Type B pancreatic cell (in vitro differentiated cells): ENCODE measurements at regions not wholly inside any gene's neighbourhood (a gene's known extent, or its start where the extent isn't known, plus 50 kb on each side); places are given as distances from the start of the nearest gene placed in this dataset.

Experiments
- DNase-seq: peaks from one replicate; pipeline ENCODE4 v3.0.0; 2021; ENCODE audit warnings: mixed read lengths; ENCODE audit not compliant: unreplicated experiment; ENCODE audit errors: extremely low spot score
- H3K27ac Mint-ChIP-seq: 2 replicates; pipeline ENCODE4 v1.8.0; 2021; ENCODE audit warnings: mild to moderate bottlenecking, mixed read lengths
- H3K27me3 Mint-ChIP-seq: 2 replicates; pipeline ENCODE4 v1.8.0; 2021; ENCODE audit warnings: mixed read lengths
- H3K36me3 Mint-ChIP-seq: 2 replicates; pipeline ENCODE4 v1.8.0; 2021; ENCODE audit warnings: mixed read lengths
- H3K4me1 Mint-ChIP-seq: one replicate; pipeline ENCODE4 v1.8.0; 2021; ENCODE audit warnings: mixed read lengths; ENCODE audit not compliant: unreplicated experiment
- H3K4me3 Mint-ChIP-seq: 2 replicates; pipeline ENCODE4 v1.8.0; 2021; ENCODE audit warnings: mild to moderate bottlenecking, mixed read lengths
- H3K9me3 Mint-ChIP-seq: 2 replicates; pipeline ENCODE4 v1.8.0; 2021; ENCODE audit warnings: mixed read lengths
- TF ChIP-seq, protein P1 (sequence below): fragments of 200-600 bp; sonication (generic); conservative IDR thresholded peaks from 2 replicates; pipeline ENCODE4 v1.5.0; 2021; ENCODE audit warnings: antibody characterized with exemption, mild to moderate bottlenecking

DNA sequence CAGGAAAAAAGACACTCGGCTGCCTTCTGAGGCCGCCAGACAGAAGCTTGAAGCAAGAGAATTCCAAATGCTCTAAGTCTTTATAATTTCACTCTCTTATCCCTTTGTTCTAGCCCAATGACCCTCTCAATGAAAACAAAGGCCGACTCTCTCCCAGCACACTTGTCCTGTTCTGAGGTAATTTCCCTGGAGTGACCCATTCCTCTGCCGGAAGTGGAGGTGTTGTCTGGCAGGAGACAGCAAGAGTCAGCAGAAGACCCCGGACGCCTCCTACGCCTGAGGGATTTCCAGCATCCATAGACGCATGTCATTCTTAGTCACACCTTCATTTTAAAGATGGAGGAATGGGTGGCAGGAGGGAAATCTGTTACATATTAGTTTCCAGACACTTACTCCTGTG is 110.3 kb downstream of the SOD2 start:
- no peaks in the 10 kb centered on the region for H3K36me3 Mint-ChIP-seq
- H3K27me3 Mint-ChIP-seq = peaks cover 13% of the 10 kb centered on the region
- TF ChIP-seq, protein P1, sequence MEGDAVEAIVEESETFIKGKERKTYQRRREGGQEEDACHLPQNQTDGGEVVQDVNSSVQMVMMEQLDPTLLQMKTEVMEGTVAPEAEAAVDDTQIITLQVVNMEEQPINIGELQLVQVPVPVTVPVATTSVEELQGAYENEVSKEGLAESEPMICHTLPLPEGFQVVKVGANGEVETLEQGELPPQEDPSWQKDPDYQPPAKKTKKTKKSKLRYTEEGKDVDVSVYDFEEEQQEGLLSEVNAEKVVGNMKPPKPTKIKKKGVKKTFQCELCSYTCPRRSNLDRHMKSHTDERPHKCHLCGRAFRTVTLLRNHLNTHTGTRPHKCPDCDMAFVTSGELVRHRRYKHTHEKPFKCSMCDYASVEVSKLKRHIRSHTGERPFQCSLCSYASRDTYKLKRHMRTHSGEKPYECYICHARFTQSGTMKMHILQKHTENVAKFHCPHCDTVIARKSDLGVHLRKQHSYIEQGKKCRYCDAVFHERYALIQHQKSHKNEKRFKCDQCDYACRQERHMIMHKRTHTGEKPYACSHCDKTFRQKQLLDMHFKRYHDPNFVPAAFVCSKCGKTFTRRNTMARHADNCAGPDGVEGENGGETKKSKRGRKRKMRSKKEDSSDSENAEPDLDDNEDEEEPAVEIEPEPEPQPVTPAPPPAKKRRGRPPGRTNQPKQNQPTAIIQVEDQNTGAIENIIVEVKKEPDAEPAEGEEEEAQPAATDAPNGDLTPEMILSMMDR = no peak
- no peaks in the 10 kb centered on the region for H3K4me1 Mint-ChIP-seq
- no peak overlapping the region for H3K4me3 Mint-ChIP-seq
- DNase-seq = no peak
- peaks cover 4% of the 10 kb centered on the region for H3K9me3 Mint-ChIP-seq
- H3K27ac Mint-ChIP-seq = no peak overlapping the region

DNA sequence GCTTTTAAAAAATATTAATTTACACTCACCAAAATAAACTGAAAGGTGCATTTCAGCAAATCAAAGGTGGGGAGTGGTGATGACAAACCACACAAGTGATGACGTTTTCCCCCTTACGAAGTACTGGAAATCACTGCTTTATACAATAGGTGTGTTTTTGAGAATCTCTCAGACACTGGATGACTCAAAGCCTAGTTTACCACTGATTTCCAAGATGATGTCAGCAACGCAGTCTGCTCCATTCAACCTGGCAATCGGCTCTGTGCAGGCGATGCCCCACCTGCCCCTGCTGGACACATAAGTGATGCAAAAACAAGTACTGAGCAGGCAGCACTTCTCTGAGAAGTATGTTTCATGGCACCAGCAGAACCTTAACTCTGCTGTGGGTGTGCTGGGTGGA is 114.4 kb downstream of the SOD2 start:
- peaks cover 4% of the 10 kb centered on the region for H3K9me3 Mint-ChIP-seq
- no peak for DNase-seq
- H3K27me3 Mint-ChIP-seq = peaks cover 10% of the 10 kb centered on the region
- no peaks in the 10 kb centered on the region for H3K4me1 Mint-ChIP-seq
- no peak overlapping the region for H3K4me3 Mint-ChIP-seq
- no peaks in the 10 kb centered on the region for H3K36me3 Mint-ChIP-seq
- TF ChIP-seq, protein P1 = no peak
- H3K27ac Mint-ChIP-seq = no peak overlapping the region

DNA sequence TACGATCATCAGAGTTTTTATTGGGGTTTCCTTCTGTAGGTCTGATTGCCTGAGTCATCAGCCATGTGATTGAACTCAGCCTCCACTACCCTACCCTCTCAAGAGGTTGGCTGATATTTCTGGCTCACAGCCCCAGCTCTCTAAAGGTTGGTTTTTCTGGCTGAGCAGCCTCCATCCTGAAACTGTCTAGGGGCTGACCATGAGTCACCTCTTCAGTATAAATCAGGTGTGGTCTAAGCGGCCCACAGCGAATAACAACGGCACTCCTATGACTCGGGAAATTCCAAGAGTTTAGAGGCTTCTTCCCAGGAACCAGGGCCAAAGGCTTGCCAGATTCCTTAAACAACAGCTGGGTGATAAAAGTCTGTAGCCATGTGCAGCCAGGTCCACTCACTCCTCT is 115.5 kb downstream of the SOD2 start:
- no peaks in the 10 kb centered on the region for H3K36me3 Mint-ChIP-seq
- DNase-seq = no peak
- H3K4me1 Mint-ChIP-seq = no peaks in the 10 kb centered on the region
- no peak overlapping the region for H3K27ac Mint-ChIP-seq
- H3K27me3 Mint-ChIP-seq = peaks cover 7% of the 10 kb centered on the region
- no peak overlapping the region for H3K4me3 Mint-ChIP-seq
- peaks cover 4% of the 10 kb centered on the region for H3K9me3 Mint-ChIP-seq
- TF ChIP-seq, protein P1 = no peak

DNA sequence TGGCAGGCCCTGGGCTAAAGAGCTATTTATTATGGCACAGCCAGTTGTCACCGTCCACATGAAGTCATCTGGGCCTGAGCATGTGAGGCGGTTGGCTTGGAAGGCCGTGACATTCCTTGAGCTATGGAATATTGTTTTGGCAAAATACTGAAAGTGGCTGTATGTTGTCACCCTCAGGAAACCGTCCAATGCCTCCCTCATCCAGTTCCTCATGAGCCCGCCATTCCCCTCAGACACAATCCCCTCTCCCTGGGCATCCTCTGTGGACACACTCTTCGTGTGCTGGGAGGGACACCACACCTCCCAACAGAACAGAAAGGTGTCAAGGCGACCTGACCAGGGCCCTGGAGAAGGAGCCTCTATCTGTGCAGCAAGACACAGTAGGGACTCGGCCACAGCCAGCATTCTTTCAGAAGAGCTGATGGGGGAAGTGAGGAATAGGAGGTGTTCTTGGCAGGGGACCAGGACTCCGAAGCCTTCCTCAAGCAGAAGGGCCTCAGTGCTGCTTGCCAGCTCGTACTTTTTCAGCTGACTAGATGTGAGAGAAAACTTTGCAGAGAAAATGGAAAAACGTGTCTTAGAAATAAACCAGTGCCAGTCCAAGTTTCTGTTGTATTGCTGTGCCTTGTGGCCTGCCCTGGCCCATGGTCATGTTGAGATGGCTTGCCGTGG is 120.5 kb downstream of the SOD2 start:
- no peaks in the 10 kb centered on the region for H3K27me3 Mint-ChIP-seq
- no peak for DNase-seq
- H3K9me3 Mint-ChIP-seq = no peaks in the 10 kb centered on the region
- no peaks in the 10 kb centered on the region for H3K4me1 Mint-ChIP-seq
- TF ChIP-seq, protein P1 = no peak
- no peaks in the 10 kb centered on the region for H3K36me3 Mint-ChIP-seq
- H3K4me3 Mint-ChIP-seq = no peak overlapping the region
- no peak overlapping the region for H3K27ac Mint-ChIP-seq

DNA sequence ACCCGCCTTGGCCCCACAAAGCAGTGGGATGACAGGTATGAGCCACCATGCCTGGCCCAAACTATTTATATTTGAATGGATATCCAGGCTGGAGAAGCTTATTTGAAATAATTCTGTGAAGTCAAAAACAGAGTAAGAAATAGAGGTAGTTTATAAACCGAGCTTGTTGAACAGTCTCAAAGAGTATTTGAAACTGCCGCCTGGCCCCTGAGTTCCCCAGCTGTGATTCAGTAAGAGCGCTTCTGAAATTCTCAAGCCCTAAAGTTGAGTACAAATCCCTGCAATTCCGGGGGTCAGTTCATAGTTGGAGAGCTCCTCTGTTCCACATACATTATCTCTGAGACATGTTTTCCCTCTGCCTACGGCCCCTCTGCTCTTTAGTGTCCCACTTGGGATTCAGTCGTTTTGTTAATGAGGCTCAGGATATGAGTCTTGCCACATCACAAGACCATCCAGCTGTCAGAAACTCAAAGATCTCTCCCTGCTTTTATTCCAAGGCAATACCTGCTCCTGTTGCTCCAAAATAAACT is 127.8 kb downstream of the SOD2 start:
- Mint-ChIP-seq H3K36me3 (no peaks in the 10 kb centered on the region), H3K27me3 (no peaks in the 10 kb centered on the region), H3K27ac (no peak overlapping the region), H3K4me3 (no peak overlapping the region), H3K4me1 (no peaks in the 10 kb centered on the region), H3K9me3 (no peaks in the 10 kb centered on the region)
- TF ChIP-seq, protein P1 = no peak
- DNase-seq = no peak
